ENCODE measurements at regions not wholly inside any gene's neighbourhood (a gene's known extent, or its start where the extent isn't known, plus 50 kb on each side); places are given as distances from the start of the nearest gene placed in this dataset.
"Not testable (repeated sequence)": the region's sequence is repeated elsewhere in the genome, so short reads cannot be mapped to it uniquely, and the experiment has no call there.

- not testable (repeated sequence) for H3K27me3 ChIP-seq (ENCODE audit: control insufficient read depth in 3 of 3, insufficient read depth in 3 of 3, low read length in 3 of 3); H3K4me1 ChIP-seq (ENCODE audit: control insufficient read depth in 3 of 3, insufficient read depth in 2 of 3, low read depth in 1 of 3, low read length in 2 of 3); H3K9me3 ChIP-seq (ENCODE audit: control insufficient read depth in 2 of 2, insufficient read depth in 1 of 2, low read depth in 1 of 2, low read length in 1 of 2); H3K27ac ChIP-seq (ENCODE audit: low read depth in 1 of 3, low read length in 2 of 3); H3K36me3 ChIP-seq (ENCODE audit: control insufficient read depth in 3 of 3, insufficient read depth in 2 of 3, low read depth in 1 of 3, low read length in 3 of 3); H3K4me3 ChIP-seq (ENCODE audit: low read depth in 1 of 3, low read length in 3 of 3); DNase-seq; FAIRE-seq
- 69 to 92% (median 71%) methylated on average over 2 of the region's 2 CpGs for WGBS, 3 donors
Measured at GRCh38 chr7:115206374-115206773, 284.5 kb downstream of the MDFIC start.

GRCh38 chr7:115198143-115198542 is 276.2 kb downstream of the MDFIC start:
- no peak overlapping the region for H3K4me3 ChIP-seq (ENCODE audit: low read depth in 1 of 3, low read length in 3 of 3)
- DNase-seq (no peak), FAIRE-seq (no peak)
- H3K27ac ChIP-seq (ENCODE audit: low read depth in 1 of 3, low read length in 2 of 3): no peak overlapping the region
- H3K9me3 ChIP-seq (ENCODE audit: control insufficient read depth in 2 of 2, insufficient read depth in 1 of 2, low read depth in 1 of 2, low read length in 1 of 2): no peaks in the 10 kb centered on the region
- whole genome bisulfite sequencing, 3 donors: 88 to 93% (median 90%) methylated on average over 3 of the region's 3 CpGs
- H3K36me3 ChIP-seq (ENCODE audit: control insufficient read depth in 3 of 3, insufficient read depth in 2 of 3, low read depth in 1 of 3, low read length in 3 of 3): no peaks in the 10 kb centered on the region
- H3K27me3 ChIP-seq (ENCODE audit: control insufficient read depth in 3 of 3, insufficient read depth in 3 of 3, low read length in 3 of 3): no peaks in the 10 kb centered on the region
- H3K4me1 ChIP-seq (ENCODE audit: control insufficient read depth in 3 of 3, insufficient read depth in 2 of 3, low read depth in 1 of 3, low read length in 2 of 3): no peaks in the 10 kb centered on the region

GRCh38 chr7:115195208-115195607 is 273.3 kb downstream of the MDFIC start:
- Histone ChIP-seq H3K27me3 (ENCODE audit: control insufficient read depth in 3 of 3, insufficient read depth in 3 of 3, low read length in 3 of 3) (no peaks in the 10 kb centered on the region), H3K36me3 (ENCODE audit: control insufficient read depth in 3 of 3, insufficient read depth in 2 of 3, low read depth in 1 of 3, low read length in 3 of 3) (no peaks in the 10 kb centered on the region), H3K4me1 (ENCODE audit: control insufficient read depth in 3 of 3, insufficient read depth in 2 of 3, low read depth in 1 of 3, low read length in 2 of 3) (no peaks in the 10 kb centered on the region), H3K27ac (ENCODE audit: low read depth in 1 of 3, low read length in 2 of 3) (no peak overlapping the region), H3K9me3 (ENCODE audit: control insufficient read depth in 2 of 2, insufficient read depth in 1 of 2, low read depth in 1 of 2, low read length in 1 of 2) (no peaks in the 10 kb centered on the region), H3K4me3 (ENCODE audit: low read depth in 1 of 3, low read length in 3 of 3) (no peak overlapping the region)
- 77 to 86% (median 81%) methylated on average over 2 of the region's 2 CpGs for WGBS, 3 donors
- no peak for DNase-seq
- FAIRE-seq: peak; percentile 90

- peaks cover 0 to 3% of the 10 kb centered on the region in 2 donors for H3K9me3 ChIP-seq (ENCODE audit: control insufficient read depth in 2 of 2, insufficient read depth in 1 of 2, low read depth in 1 of 2, low read length in 1 of 2)
- DNase-seq: no peak
- no peaks in the 10 kb centered on the region for H3K27me3 ChIP-seq (ENCODE audit: control insufficient read depth in 3 of 3, insufficient read depth in 3 of 3, low read length in 3 of 3)
- H3K27ac ChIP-seq (ENCODE audit: low read depth in 1 of 3, low read length in 2 of 3): no peak overlapping the region
- WGBS, 3 donors: 17 to 49% (median 37%) methylated on average over 2 of the region's 2 CpGs
- H3K4me3 ChIP-seq (ENCODE audit: low read depth in 1 of 3, low read length in 3 of 3): no peak overlapping the region
- FAIRE-seq: no peak
- no peaks in the 10 kb centered on the region for H3K36me3 ChIP-seq (ENCODE audit: control insufficient read depth in 3 of 3, insufficient read depth in 2 of 3, low read depth in 1 of 3, low read length in 3 of 3)
- H3K4me1 ChIP-seq (ENCODE audit: control insufficient read depth in 3 of 3, insufficient read depth in 2 of 3, low read depth in 1 of 3, low read length in 2 of 3): no peaks in the 10 kb centered on the region
Measured at GRCh38 chr7:115191526-115191925, 269.6 kb downstream of the MDFIC start.

- DNase-seq (no peak), FAIRE-seq (no peak)
- no peaks in the 10 kb centered on the region for H3K4me1 ChIP-seq (ENCODE audit: control insufficient read depth in 3 of 3, insufficient read depth in 2 of 3, low read depth in 1 of 3, low read length in 2 of 3)
- no peaks in the 10 kb centered on the region for H3K36me3 ChIP-seq (ENCODE audit: control insufficient read depth in 3 of 3, insufficient read depth in 2 of 3, low read depth in 1 of 3, low read length in 3 of 3)
- H3K4me3 ChIP-seq (ENCODE audit: low read depth in 1 of 3, low read length in 3 of 3): no peak overlapping the region
- H3K27me3 ChIP-seq (ENCODE audit: control insufficient read depth in 3 of 3, insufficient read depth in 3 of 3, low read length in 3 of 3): no peaks in the 10 kb centered on the region
- WGBS, 3 donors: 76 to 88% (median 80%) methylated on average over 5 of the region's 5 CpGs
- peaks cover 0 to 3% of the 10 kb centered on the region in 2 donors for H3K9me3 ChIP-seq (ENCODE audit: control insufficient read depth in 2 of 2, insufficient read depth in 1 of 2, low read depth in 1 of 2, low read length in 1 of 2)
- no peak overlapping the region for H3K27ac ChIP-seq (ENCODE audit: low read depth in 1 of 3, low read length in 2 of 3)
Measured at GRCh38 chr7:115183431-115184057, 261.6 kb downstream of the MDFIC start.

- no peaks in the 10 kb centered on the region for H3K27me3 ChIP-seq (ENCODE audit: control insufficient read depth in 3 of 3, insufficient read depth in 3 of 3, low read length in 3 of 3)
- H3K4me1 ChIP-seq (ENCODE audit: control insufficient read depth in 3 of 3, insufficient read depth in 2 of 3, low read depth in 1 of 3, low read length in 2 of 3): no peaks in the 10 kb centered on the region
- DNase-seq: peak in 1 of 2 donors; percentile 3
- H3K4me3 ChIP-seq (ENCODE audit: low read depth in 1 of 3, low read length in 3 of 3): no peak overlapping the region
- no peak overlapping the region for H3K27ac ChIP-seq (ENCODE audit: low read depth in 1 of 3, low read length in 2 of 3)
- 18 to 27% (median 25%) methylated on average over 2 of the region's 2 CpGs for WGBS, 3 donors
- no peak for FAIRE-seq
- H3K36me3 ChIP-seq (ENCODE audit: control insufficient read depth in 3 of 3, insufficient read depth in 2 of 3, low read depth in 1 of 3, low read length in 3 of 3): no peaks in the 10 kb centered on the region
- H3K9me3 ChIP-seq (ENCODE audit: control insufficient read depth in 2 of 2, insufficient read depth in 1 of 2, low read depth in 1 of 2, low read length in 1 of 2): no peaks in the 10 kb centered on the region
Measured at GRCh38 chr7:115178835-115179234, 256.9 kb downstream of the MDFIC start.

GRCh38 chr7:115177823-115178222 is 255.9 kb downstream of the MDFIC start:
- 65 to 86% (median 74%) methylated on average over 3 of the region's 3 CpGs for WGBS, 3 donors
- H3K27me3 ChIP-seq (ENCODE audit: control insufficient read depth in 3 of 3, insufficient read depth in 3 of 3, low read length in 3 of 3): no peaks in the 10 kb centered on the region
- H3K4me3 ChIP-seq (ENCODE audit: low read depth in 1 of 3, low read length in 3 of 3): no peak overlapping the region
- H3K4me1 ChIP-seq (ENCODE audit: control insufficient read depth in 3 of 3, insufficient read depth in 2 of 3, low read depth in 1 of 3, low read length in 2 of 3): no peaks in the 10 kb centered on the region
- H3K27ac ChIP-seq (ENCODE audit: low read depth in 1 of 3, low read length in 2 of 3): no peak overlapping the region
- no peaks in the 10 kb centered on the region for H3K36me3 ChIP-seq (ENCODE audit: control insufficient read depth in 3 of 3, insufficient read depth in 2 of 3, low read depth in 1 of 3, low read length in 3 of 3)
- DNase-seq: no peak
- FAIRE-seq: no peak
- H3K9me3 ChIP-seq (ENCODE audit: control insufficient read depth in 2 of 2, insufficient read depth in 1 of 2, low read depth in 1 of 2, low read length in 1 of 2): no peaks in the 10 kb centered on the region

GRCh38 chr7:115177103-115177502 is 255.2 kb downstream of the MDFIC start:
- Histone ChIP-seq H3K4me1 (ENCODE audit: control insufficient read depth in 3 of 3, insufficient read depth in 2 of 3, low read depth in 1 of 3, low read length in 2 of 3) (no peaks in the 10 kb centered on the region), H3K27ac (ENCODE audit: low read depth in 1 of 3, low read length in 2 of 3) (no peak overlapping the region), H3K27me3 (ENCODE audit: control insufficient read depth in 3 of 3, insufficient read depth in 3 of 3, low read length in 3 of 3) (no peaks in the 10 kb centered on the region), H3K9me3 (ENCODE audit: control insufficient read depth in 2 of 2, insufficient read depth in 1 of 2, low read depth in 1 of 2, low read length in 1 of 2) (no peaks in the 10 kb centered on the region), H3K4me3 (ENCODE audit: low read depth in 1 of 3, low read length in 3 of 3) (no peak overlapping the region), H3K36me3 (ENCODE audit: control insufficient read depth in 3 of 3, insufficient read depth in 2 of 3, low read depth in 1 of 3, low read length in 3 of 3) (no peaks in the 10 kb centered on the region)
- FAIRE-seq: no peak
- no peak for DNase-seq
- WGBS, 3 donors: 20 to 51% (median 33%) methylated on average over 1 of the region's 1 CpG

- not testable (repeated sequence) for H3K36me3 ChIP-seq (ENCODE audit: control insufficient read depth in 3 of 3, insufficient read depth in 2 of 3, low read depth in 1 of 3, low read length in 3 of 3); DNase-seq; FAIRE-seq; H3K27me3 ChIP-seq (ENCODE audit: control insufficient read depth in 3 of 3, insufficient read depth in 3 of 3, low read length in 3 of 3); H3K27ac ChIP-seq (ENCODE audit: low read depth in 1 of 3, low read length in 2 of 3); H3K4me1 ChIP-seq (ENCODE audit: control insufficient read depth in 3 of 3, insufficient read depth in 2 of 3, low read depth in 1 of 3, low read length in 2 of 3); H3K9me3 ChIP-seq (ENCODE audit: control insufficient read depth in 2 of 2, insufficient read depth in 1 of 2, low read depth in 1 of 2, low read length in 1 of 2); H3K4me3 ChIP-seq (ENCODE audit: low read depth in 1 of 3, low read length in 3 of 3)
- 93 to 95% (median 94%) methylated on average over 4 to 6 of the region's 8 CpGs for WGBS, 3 donors
Measured at GRCh38 chr7:115172397-115172796, 250.5 kb downstream of the MDFIC start.
